Epithelial cell of esophagus (primary cell): ENCODE measurements at regions not wholly inside any gene's neighbourhood (a gene's known extent, or its start where the extent isn't known, plus 50 kb on each side); places are given as distances from the start of the nearest gene placed in this dataset.

ENCODE experiments used
- DNase-seq: peaks from one replicate; pipeline ENCODE4 v3.0.0; 2010; ENCODE audit warnings: low read depth
- H3K4me3 ChIP-seq: 2 replicates; pipeline ENCODE4 v1.5.1; 2011; ENCODE audit warnings: mild to moderate bottlenecking, low read length, control low read depth
- TF ChIP-seq, protein P1 (sequence below): IDR thresholded peaks from 2 replicates; pipeline ENCODE4 v1.5.1; 2011; ENCODE audit warnings: low read depth, mild to moderate bottlenecking, low read length, control low read depth, inconsistent platforms; ENCODE audit not compliant: insufficient read depth; ENCODE audit errors: missing control alignments

DNA sequence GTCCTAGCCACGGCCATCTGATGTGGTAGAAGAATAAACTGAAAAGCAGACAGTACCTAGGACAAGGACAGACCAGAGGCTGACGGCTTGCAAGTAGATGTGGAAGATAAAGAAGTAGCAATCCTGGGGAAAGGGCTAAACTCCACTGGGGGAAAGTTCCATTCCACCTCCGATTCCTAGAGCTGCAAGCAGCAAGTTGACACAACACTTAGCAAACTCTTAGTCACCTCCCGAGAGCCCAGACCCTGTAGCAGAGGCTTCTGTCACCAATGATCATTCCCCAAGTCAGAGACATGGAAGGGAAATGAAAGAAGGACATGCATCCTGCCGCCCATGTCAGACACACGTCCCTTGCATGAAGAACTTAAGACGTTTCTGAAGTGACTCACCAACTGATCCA lies 99.2 kb upstream of the RPS6KA2 start:
- TF ChIP-seq, protein P1, sequence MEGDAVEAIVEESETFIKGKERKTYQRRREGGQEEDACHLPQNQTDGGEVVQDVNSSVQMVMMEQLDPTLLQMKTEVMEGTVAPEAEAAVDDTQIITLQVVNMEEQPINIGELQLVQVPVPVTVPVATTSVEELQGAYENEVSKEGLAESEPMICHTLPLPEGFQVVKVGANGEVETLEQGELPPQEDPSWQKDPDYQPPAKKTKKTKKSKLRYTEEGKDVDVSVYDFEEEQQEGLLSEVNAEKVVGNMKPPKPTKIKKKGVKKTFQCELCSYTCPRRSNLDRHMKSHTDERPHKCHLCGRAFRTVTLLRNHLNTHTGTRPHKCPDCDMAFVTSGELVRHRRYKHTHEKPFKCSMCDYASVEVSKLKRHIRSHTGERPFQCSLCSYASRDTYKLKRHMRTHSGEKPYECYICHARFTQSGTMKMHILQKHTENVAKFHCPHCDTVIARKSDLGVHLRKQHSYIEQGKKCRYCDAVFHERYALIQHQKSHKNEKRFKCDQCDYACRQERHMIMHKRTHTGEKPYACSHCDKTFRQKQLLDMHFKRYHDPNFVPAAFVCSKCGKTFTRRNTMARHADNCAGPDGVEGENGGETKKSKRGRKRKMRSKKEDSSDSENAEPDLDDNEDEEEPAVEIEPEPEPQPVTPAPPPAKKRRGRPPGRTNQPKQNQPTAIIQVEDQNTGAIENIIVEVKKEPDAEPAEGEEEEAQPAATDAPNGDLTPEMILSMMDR: no peak
- no peak overlapping the region for H3K4me3 ChIP-seq
- DNase-seq: peak; percentile 30

DNA sequence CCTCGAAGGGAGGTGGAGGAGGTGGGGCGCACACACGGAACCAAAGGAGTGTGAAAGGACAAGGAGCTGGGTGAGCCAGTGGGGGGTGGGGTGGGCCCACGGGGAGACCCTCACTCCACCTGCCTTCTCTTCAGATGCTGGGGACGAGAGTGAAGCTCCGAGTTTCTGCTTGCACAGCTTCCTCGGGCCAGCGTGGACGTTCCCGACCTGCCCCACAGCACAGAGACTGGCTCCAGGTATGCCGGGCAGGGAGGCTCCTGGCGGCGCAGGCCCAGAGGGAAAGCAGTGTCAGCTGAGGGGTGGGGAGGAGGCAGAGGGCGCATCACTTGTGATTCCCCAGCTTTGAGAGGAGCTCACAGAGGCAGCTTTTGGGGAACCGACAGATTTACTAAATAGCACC lies 98.5 kb upstream of the RPS6KA2 start:
- no peak for DNase-seq
- TF ChIP-seq, protein P1: no peak
- no peak overlapping the region for H3K4me3 ChIP-seq

DNA sequence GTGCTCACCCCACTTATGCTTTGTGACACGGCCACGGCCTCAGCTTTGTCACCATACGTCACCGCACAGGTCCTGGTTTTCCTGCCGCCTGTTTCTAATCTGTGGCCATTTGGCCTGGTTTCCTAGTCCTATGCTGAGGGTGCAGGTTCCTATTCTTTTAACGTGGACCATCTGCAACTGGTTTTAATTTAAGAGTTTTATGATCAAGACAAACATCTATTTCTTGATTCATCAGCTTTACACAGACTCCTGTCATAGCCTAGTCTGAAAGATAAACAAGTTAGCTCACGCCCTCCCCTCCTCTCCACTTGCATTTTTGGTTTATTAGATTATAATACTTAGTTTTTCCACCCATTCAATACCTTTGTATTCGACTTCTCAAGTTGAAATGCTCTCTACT lies 97.5 kb upstream of the RPS6KA2 start:
- TF ChIP-seq, protein P1: no peak
- no peak overlapping the region for H3K4me3 ChIP-seq
- DNase-seq: peak; percentile 46

DNA sequence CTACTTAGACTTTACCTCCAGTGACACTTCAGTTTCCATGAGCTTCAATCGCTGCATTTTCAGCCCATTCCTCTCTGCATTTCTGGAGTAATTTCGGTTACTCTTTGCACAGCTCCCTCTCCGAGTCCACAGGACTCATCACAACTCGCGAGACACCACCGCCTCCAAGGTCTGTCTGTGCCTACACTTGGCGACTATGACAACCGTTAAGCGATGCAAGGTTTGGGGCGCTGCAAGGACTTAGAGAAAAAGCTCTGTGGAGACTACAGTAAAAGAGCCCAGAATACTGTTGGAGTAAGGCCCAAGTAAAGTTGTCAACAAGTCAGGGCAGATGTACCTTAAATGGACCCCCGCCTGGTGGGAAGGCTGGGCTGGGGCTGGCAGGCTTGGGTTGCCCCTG lies 95.7 kb upstream of the RPS6KA2 start:
- DNase-seq: no peak
- no peak overlapping the region for H3K4me3 ChIP-seq
- TF ChIP-seq, protein P1: no peak

DNA sequence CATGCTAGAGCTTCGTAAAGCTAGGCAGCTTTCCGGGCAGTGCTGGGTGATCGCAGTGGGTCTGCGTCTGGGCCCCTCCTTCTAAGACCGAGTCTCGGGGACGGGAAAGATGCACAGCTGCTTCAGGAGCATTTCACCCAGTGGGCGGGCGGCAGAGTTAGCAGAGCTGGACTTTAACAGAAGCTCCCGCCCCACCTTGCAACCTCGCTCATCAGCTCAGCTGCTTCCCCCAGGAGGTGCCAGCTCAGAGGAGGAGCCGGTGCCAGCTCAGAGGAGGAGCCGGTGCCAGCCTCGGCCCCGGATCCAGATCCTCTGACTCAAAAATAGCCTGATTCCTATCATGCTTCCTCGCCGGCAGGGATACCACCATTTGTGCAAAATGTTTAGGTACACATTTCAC lies 94.5 kb upstream of the RPS6KA2 start:
- DNase-seq: no peak
- TF ChIP-seq, protein P1: no peak

DNA sequence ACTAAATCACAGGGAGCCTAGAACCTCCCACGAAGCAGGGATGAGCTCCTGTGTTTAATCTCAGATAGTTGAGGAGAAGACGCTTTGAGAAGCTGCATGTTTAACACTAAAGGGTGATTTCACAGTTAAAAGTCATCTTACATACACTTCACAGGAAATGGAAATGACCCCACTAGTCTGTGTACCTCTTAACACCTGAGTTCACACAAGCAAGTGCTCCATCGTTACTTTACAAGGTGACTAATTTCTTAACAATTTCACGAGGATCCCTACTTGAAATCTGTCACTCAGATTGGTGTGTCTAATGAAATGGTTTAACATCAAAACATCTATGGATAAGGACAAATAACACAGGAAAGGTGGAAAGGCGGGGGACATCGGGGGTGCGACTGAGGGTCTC lies 93.8 kb upstream of the RPS6KA2 start:
- DNase-seq: peak; percentile 16
- TF ChIP-seq, protein P1: no peak

More for the DNA sequence above, 94.5 kb upstream of the RPS6KA2 start:
- H3K4me3 ChIP-seq: no peak overlapping the region

DNA sequence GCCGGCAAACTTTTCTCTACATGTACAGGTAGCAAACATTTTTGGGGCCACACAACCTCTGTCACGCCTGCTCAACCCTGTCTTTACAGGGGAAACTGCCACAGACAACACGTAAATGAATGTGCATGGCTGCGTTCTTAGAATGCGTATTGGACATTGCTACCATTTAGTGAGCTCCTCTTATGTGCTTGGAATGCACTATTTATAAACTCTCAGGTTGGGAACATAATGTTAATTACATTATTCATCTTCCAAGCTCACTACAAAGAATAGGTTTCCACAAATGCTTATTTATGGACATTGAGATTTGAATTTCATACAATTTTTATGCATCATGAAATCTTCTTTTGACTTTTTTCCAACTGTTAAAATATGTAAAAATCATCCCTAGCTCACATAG lies 92.0 kb upstream of the RPS6KA2 start:
- TF ChIP-seq, protein P1: no peak

More for the DNA sequence above, 93.8 kb upstream of the RPS6KA2 start:
- no peak overlapping the region for H3K4me3 ChIP-seq

More for the DNA sequence above, 92.0 kb upstream of the RPS6KA2 start:
- no peak overlapping the region for H3K4me3 ChIP-seq
- no peak for DNase-seq
